Activated T-cell treated with anti-CD3 and anti-CD28 coated beads for 24 hours (primary cell): ENCODE measurements at regions not wholly inside any gene's neighbourhood (a gene's known extent, or its start where the extent isn't known, plus 50 kb on each side); places are given as distances from the start of the nearest gene placed in this dataset.
"Not testable (repeated sequence)": the region's sequence is repeated elsewhere in the genome, so short reads cannot be mapped to it uniquely, and the experiment has no call there.

ENCODE experiments used
- DNase-seq: peaks from one replicate; pipeline ENCODE4 v3.0.0-alpha.2; 2020; ENCODE audit warnings: low read depth

- no peak for DNase-seq
These were observed 250.0 kb downstream of the ABCC12 start for GRCh38 chr16:47905771-47906170.

GRCh38 chr16:47904691-47905090 lies 251.1 kb downstream of the ABCC12 start:
- no peak for DNase-seq

GRCh38 chr16:47903470-47903869 lies 252.3 kb downstream of the ABCC12 start:
- no peak for DNase-seq

GRCh38 chr16:47897105-47897504 lies 258.7 kb downstream of the ABCC12 start:
- DNase-seq = not testable (repeated sequence)

GRCh38 chr16:47895146-47895545 lies 260.6 kb downstream of the ABCC12 start:
- no peak for DNase-seq

GRCh38 chr16:47892999-47893398 lies 262.8 kb downstream of the ABCC12 start:
- no peak for DNase-seq

GRCh38 chr16:47888734-47889133 lies 267.1 kb downstream of the ABCC12 start:
- no peak for DNase-seq

- no peak for DNase-seq
These were observed 267.7 kb downstream of the ABCC12 start for GRCh38 chr16:47888142-47888541.

GRCh38 chr16:47887496-47887895 lies 268.3 kb downstream of the ABCC12 start:
- DNase-seq = no peak

GRCh38 chr16:47886631-47887415 lies 269.0 kb downstream of the ABCC12 start:
- DNase-seq = no peak

- DNase-seq = no peak
These were observed 269.7 kb downstream of the ABCC12 start for GRCh38 chr16:47886139-47886538.

- DNase-seq = no peak
These were observed 270.3 kb downstream of the ABCC12 start for GRCh38 chr16:47885489-47885888.

- no peak for DNase-seq
These were observed 271.6 kb downstream of the ABCC12 start for GRCh38 chr16:47884116-47884725.

- no peak for DNase-seq
These were observed 274.2 kb downstream of the ABCC12 start for GRCh38 chr16:47881574-47881973.

- DNase-seq = no peak
These were observed 275.1 kb downstream of the ABCC12 start for GRCh38 chr16:47880653-47881052.

GRCh38 chr16:47877166-47877565 lies 278.6 kb downstream of the ABCC12 start:
- DNase-seq = no peak

GRCh38 chr16:47876511-47876910 lies 279.3 kb downstream of the ABCC12 start:
- DNase-seq = no peak

- no peak for DNase-seq
These were observed 282.4 kb downstream of the ABCC12 start for GRCh38 chr16:47873434-47873833.

GRCh38 chr16:47872225-47872624 lies 283.6 kb downstream of the ABCC12 start:
- DNase-seq = no peak

- no peak for DNase-seq
These were observed 289.4 kb downstream of the ABCC12 start for GRCh38 chr16:47866423-47866822.

GRCh38 chr16:47865337-47865855 lies 290.4 kb downstream of the ABCC12 start:
- DNase-seq = no peak

GRCh38 chr16:47864262-47864661 lies 291.5 kb downstream of the ABCC12 start:
- DNase-seq = not testable (repeated sequence)

- no peak for DNase-seq
These were observed 293.8 kb downstream of the ABCC12 start for GRCh38 chr16:47861999-47862398.
